ENCODE measurements at regions not wholly inside any gene's neighbourhood (a gene's known extent, or its start where the extent isn't known, plus 50 kb on each side); places are given as distances from the start of the nearest gene placed in this dataset.

- no peaks in the 10 kb centered on the region for H3K27me3 ChIP-seq
- H3K36me3 ChIP-seq: no peaks in the 10 kb centered on the region
- no peak overlapping the region for H3K4me3 ChIP-seq
- no peak for TF ChIP-seq POLR2A (IDR thresholded peaks at IDR 0.05)
- no peak for TF ChIP-seq CTCF (IDR thresholded peaks at IDR 0.05 in 4 of 5, conservative IDR thresholded peaks at IDR 0.05 in 1 of 5)
- H3K4me1 ChIP-seq: no peaks in the 10 kb centered on the region
- no peak overlapping the region for H3K27ac ChIP-seq
- in situ Hi-C loops (cut with MboI; ENCODE audit: low sequenced_read_pairs in 4 of 4) (no loop called here), intact Hi-C loops (cut with DNase I; ENCODE audit: low total_unique reads) (no loop called here)
- no peak for ATAC-seq
- DNase-seq: no peak
- no peaks in the 10 kb centered on the region for H3K9me3 ChIP-seq
These were observed 68.7 kb downstream of the MAP10 start for GRCh38 chr1:232873931-232874330.

- in situ Hi-C loops (cut with MboI; ENCODE audit: low sequenced_read_pairs in 4 of 4): no loop called here
- no peak for ATAC-seq
- DNase-seq: no peak
These were observed 70.3 kb downstream of the MAP10 start for GRCh38 chr1:232875536-232875935.

DNA sequence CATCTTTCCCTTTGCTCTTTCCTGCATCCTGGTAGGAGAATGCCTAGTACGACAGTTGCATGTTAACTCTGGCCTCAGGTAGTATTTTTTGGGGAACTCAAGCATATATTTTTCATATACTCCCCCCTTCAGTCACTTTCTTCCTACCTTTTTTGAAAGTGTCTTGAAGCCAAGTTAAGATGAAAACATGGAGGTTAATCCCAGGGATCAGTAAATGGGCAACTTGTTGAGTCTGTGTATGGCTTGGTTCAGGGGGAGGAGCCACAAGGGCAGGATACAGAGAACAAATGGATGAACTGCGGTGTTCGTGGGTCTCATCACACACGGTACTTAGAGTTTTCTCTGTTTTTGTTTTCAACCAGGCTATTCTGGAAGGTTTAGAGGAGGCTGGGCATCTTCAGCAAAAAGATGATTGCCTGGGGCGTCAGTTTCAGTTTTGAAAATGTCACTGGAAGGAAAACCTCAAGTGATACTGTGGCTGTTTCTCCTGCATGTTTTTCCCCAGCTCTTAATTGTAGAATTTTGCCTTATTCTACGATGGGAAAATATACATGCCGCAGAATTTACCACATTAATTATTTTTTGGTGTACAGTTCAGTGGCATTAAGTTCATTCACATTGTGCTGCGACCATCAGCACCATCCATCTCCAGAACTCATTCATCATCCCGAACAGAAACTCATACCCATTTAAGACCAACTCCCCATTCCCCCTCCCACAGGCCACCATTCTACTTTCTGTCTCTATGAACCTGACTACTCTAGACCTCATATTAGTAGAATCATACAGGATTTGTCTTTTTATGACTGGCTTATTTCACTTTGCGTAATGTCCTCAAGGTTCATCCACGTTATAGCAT lies 71.5 kb downstream of the MAP10 start:
- Histone ChIP-seq H3K27ac (no peak overlapping the region), H3K36me3 (no peaks in the 10 kb centered on the region), H3K27me3 (no peaks in the 10 kb centered on the region), H3K4me3 (no peak overlapping the region), H3K9me3 (no peaks in the 10 kb centered on the region), H3K4me1 (no peaks in the 10 kb centered on the region)
- in situ Hi-C loops (cut with MboI; ENCODE audit: low sequenced_read_pairs in 4 of 4): no loop called here
- DNase-seq: no peak
- ATAC-seq: no peak
- intact Hi-C loops (cut with DNase I; ENCODE audit: low total_unique reads): no loop called here
- TF ChIP-seq POLR2A (IDR thresholded peaks at IDR 0.05) (no peak), CTCF (IDR thresholded peaks at IDR 0.05 in 4 of 5, conservative IDR thresholded peaks at IDR 0.05 in 1 of 5) (no peak)

More at GRCh38 chr1:232875536-232875935, 70.3 kb downstream of the MAP10 start:
- H3K27me3 ChIP-seq: no peaks in the 10 kb centered on the region
- H3K27ac ChIP-seq: no peak overlapping the region
- no peak overlapping the region for H3K4me3 ChIP-seq
- intact Hi-C loops (cut with DNase I; ENCODE audit: low total_unique reads): no loop called here
- H3K36me3 ChIP-seq: no peaks in the 10 kb centered on the region
- TF ChIP-seq CTCF (IDR thresholded peaks at IDR 0.05 in 4 of 5, conservative IDR thresholded peaks at IDR 0.05 in 1 of 5): no peak
- no peak for TF ChIP-seq POLR2A (IDR thresholded peaks at IDR 0.05)
- no peaks in the 10 kb centered on the region for H3K9me3 ChIP-seq
- H3K4me1 ChIP-seq: no peaks in the 10 kb centered on the region

GRCh38 chr1:232877365-232878028 lies 72.3 kb downstream of the MAP10 start:
- Histone ChIP-seq H3K9me3 (no peaks in the 10 kb centered on the region), H3K27ac (no peak overlapping the region), H3K4me1 (no peaks in the 10 kb centered on the region), H3K27me3 (no peaks in the 10 kb centered on the region), H3K36me3 (no peaks in the 10 kb centered on the region), H3K4me3 (no peak overlapping the region)
- TF ChIP-seq CTCF (IDR thresholded peaks at IDR 0.05 in 4 of 5, conservative IDR thresholded peaks at IDR 0.05 in 1 of 5): no peak
- no peak for TF ChIP-seq POLR2A (IDR thresholded peaks at IDR 0.05)
- in situ Hi-C loops (cut with MboI; ENCODE audit: low sequenced_read_pairs in 4 of 4) (no loop called here), intact Hi-C loops (cut with DNase I; ENCODE audit: low total_unique reads) (no loop called here)
- DNase-seq: no peak
- no peak for ATAC-seq
